ENCODE measurements at regions not wholly inside any gene's neighbourhood (a gene's known extent, or its start where the extent isn't known, plus 50 kb on each side); places are given as distances from the start of the nearest gene placed in this dataset.

DNA sequence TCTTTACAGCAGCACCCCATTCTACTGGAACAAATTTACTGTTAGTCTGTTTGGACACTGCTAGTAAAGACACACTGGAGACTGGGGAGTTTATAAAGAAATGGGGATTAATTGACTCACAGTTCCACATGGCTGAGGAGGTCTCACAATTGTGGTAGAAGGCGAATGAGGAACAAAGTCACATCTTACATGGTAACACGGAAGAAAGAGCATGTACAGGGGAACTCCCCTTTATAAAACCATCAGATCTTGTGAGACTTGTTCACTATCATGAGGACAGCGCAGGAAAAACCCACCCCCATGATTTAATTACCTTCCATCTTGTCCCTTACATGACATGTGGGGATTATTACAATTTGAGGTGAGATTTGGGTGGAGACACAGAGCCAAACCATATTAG is 1204.2 kb downstream of the SLITRK1 start:
- no peak for DNase-seq (ENCODE audit: low read depth)

DNA sequence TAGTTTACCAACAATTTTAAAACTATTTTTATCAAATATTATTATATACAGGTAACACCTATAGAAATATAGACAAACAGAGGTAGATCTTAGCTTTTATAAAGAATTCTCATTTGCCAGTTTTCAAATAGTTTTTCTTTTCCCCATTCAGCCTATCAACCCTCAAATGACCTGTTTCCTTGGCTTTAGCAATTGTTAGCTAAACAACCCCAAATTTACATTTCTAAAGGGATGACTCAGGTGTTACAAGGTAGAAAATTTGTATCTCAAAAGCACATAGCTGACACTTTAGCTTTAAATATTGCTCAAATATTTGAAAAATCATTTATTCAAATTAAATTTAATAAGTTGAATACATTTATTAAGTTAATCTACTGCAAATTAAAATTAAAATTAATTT is 1207.2 kb downstream of the SLITRK1 start:
- no peak for DNase-seq (ENCODE audit: low read depth)

DNA sequence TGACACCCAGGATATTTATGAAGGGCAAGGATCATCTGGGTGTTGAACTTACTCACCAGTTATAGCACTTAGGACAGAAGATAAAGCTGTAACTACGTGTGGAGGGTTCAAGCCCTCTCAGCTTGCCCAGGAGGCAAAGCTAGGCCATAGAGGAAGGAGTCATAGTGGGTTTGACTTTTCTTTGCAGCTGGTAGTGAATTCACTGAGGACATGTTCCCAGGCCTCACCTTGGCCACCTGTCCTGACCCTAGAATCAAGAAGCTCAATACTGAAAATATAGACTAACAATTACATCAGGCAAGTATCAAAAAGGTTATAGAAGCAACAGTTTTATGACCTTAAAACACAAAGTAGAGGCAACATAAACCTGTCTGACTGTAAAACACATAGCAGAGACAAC is 1207.7 kb downstream of the SLITRK1 start:
- DNase-seq (ENCODE audit: low read depth) = no peak

DNA sequence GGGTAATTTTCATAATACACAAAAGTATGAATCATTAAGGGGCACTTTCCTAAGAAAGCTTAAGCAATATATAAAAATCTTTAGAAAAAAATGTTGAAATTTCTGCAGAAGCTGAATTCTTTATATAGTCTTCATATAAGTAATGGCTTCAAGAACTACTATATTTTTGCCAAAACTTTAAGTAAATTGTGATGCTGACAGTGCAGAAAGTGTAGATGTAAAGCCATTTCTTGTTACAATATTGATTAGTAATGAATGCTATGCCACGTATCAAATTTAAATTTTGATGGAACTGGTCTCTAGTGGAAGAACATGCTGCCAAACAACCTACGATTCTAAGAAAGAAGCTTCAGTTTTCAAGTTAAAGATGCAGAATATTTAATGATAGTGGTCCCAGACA is 1210.0 kb downstream of the SLITRK1 start:
- no peak for DNase-seq (ENCODE audit: low read depth)

DNA sequence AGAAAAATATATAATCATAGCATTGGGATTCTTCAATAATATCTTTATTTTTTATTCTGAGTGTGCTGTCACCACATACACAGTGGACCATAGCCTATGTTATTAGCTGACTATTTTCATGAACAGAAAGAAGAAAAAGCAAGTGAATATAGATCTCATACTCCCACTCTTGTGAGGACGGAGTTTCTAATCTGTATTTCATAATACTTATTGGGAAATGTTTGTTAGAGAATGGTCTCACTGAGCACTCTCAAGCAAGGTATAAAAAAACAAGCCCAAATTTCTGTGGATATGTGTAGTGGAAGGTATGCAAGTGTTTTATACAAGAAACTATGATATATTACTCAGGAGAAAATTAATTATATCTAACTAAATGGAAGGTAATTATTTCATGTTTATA is 1218.1 kb downstream of the SLITRK1 start:
- DNase-seq (ENCODE audit: low read depth) = no peak

DNA sequence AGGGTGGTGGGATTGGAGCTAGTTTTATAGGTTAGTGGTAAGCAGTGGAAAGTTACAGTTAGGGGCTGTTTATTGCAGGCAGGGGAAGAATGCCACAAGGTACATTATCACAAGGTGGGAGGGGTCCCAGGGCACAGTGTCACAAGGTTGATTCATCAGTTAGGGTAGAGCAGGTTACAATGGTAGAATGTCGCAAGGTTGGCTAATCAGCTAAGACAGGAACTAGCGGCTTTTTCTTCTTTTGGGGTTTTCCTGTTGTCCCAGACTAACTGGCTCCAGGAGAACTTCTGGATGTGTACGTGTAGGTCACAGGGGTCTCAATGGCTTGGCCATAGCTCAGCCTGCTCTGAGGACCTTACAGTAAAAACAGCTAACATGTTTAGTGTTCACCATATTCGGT is 1221.1 kb downstream of the SLITRK1 start:
- no peak for DNase-seq (ENCODE audit: low read depth)

DNA sequence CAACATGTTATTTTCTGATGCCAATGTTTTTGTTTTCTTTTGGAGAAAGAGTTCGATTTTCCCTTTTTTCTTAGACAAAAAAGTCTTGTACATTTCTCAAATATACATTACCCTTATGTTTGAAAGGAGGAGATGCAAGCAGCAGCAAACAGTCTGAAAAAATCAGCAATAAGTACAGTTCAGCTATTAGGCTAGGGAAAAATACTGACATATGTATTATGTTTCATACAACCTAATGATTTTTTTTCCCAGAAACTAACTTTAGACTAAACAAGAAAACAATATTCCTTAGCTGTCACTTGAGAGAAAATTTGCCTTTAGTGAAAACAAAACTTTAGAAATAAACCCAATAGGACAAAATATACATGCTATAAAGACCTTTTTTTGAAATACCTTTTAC is 1223.5 kb downstream of the SLITRK1 start:
- DNase-seq (ENCODE audit: low read depth) = no peak

DNA sequence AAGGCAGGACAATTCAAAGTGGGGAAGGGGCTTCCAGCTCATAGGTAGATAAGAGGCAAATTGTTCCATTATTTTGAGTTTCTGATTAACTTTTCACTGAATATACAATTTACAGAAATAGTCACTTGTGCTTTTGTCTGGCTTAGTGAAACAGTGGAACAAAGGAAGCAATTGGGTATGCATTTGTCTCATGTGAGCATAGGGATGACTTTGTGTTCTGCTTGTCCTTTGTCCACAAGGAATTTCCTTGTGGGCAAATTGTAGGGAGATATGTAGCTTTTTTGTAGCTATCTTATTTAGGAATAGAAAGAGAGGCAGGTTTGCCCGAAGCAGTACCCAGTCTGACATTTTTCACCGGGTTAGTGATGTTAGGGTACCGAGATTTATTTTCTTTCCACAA is 1224.8 kb downstream of the SLITRK1 start:
- no peak for DNase-seq (ENCODE audit: low read depth)

DNA sequence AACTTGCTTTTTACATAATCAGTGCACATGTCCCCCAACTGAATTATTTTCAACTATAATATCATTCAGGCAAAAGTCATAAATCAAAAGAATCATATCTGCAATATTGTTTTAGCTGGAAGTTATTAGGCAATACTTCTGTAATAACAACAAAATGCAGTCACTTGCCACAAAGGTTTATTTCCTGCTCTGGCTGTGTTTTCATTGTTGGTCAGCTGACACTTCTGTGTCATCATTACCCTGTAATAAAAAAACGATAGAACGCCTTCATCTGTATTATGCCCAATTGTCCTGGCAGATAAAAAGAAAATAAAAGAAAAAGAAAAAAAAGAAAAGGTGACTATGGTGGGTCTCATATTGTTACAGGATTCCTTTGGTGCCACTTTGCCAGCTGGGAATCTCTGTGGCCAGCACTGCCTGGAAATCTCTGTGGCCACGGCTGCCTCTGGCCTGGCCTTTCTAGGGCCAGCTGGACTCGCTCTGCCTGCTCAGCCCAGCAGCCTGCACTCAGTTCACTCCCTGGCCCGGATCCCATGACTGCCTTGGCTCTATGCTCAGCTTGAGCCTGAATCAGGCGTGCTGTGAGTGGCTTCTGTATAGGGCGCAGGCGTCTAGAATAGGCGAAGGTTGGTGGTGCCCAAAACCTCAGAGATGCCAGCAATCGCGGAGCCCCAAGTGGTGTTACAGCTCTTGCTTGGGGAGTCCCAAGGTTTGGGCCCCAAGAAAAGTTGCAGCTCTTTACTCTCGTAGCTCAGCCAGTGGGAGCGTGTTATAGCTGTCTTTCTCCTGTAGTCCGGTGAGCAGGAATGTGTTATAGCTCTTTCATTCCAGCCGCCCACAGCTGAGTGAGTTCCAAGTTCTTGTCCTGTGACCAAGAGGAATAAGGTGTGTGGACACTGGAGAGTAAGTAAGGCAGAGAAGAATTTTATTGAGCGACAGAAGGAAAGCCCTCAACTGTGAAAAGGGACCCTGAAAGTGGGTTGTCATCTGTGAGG is 1227.1 kb downstream of the SLITRK1 start:
- no peak for DNase-seq (ENCODE audit: low read depth)

DNA sequence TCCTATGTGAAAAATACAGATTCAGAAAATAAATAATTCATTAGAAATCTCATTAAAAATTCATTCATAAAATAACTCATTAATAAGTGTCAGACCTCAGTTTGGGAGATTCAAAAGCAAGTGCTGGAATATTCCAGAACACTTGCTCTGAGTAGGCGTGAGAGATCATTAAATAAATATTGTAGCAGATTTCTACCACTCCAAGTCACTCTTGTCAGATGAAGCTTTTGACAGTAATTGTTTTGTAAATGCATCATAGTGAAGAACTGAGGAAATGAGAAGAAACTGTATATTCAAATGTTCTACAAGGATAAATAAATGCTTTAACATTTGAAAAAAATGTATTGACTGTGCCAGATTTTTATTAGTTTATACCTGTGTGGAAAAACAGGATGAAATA is 1228.1 kb downstream of the SLITRK1 start:
- DNase-seq (ENCODE audit: low read depth) = no peak

DNA sequence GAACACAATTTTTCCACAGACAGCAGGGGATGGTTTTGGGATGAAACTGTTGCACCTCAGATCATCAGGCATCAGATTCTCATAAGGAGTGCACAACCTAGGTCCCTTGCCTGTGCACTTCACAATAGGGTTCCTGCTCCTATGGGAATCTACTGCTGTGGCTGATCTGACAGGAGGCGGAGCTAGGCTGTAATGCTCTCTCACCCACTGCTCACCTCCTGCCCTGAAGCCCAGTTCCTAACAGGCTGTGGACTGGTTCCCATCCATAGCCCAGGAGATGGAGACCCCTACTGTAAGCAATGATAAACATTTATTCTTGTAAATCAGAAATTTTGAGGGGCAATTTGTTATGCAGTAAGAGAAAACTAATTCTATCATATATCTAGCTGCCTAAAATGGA is 1234.7 kb downstream of the SLITRK1 start:
- DNase-seq (ENCODE audit: low read depth) = no peak

DNA sequence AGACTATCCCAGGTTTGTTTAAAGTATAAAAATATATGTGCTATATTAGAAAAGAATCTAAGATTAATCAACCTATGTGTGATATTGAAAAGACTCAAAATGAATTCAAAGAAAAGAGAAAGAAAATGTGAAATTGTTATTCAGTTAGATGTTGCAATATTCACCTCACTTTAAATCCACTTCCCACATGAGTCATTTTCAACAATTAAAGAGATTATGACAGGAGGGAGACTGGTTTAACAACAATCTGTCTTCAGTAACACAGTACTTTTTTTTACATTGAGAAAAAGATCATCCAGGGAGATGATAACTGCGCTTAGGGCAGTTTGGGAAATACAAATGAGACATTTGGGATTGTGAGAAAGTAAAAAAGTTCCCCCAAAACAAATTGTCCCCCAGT is 1246.2 kb downstream of the SLITRK1 start:
- no peak for DNase-seq (ENCODE audit: low read depth)

DNA sequence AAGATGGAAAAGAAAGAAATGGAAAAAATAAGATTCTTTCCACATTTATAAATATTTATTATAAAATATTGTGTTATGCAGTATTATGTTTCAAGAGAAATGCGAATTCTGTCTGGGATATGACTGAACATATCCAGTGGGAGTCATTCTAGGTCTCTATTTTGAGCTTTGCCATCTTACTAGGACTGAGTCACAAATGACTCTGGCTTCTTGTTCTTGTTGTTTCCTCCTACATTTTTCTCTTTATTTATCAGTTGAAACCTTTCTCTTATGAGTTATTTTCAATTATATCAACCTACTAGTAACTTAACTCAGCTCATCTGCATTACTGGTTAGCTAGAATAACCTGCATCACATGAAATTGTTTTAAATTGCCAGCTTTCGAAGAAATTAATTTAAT is 1247.3 kb downstream of the SLITRK1 start:
- no peak for DNase-seq (ENCODE audit: low read depth)

DNA sequence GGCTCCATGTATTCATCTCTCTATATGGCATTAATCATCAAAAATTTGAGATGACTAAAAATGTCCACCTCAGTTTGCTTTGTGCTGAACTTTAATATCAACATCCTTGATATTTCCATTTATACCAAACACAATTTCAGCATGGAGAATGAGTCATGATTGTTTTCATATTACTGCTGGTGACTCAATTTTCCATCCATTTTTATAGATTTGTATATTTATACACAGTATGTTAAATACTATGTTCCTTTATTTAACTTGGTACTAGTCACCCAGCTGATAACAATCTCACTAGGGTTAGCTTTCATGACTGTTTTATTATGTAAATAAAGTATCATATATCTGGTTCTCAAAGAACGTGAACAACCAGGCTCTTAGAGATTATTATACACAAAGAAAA is 1255.1 kb downstream of the SLITRK1 start:
- no peak for DNase-seq (ENCODE audit: low read depth)

DNA sequence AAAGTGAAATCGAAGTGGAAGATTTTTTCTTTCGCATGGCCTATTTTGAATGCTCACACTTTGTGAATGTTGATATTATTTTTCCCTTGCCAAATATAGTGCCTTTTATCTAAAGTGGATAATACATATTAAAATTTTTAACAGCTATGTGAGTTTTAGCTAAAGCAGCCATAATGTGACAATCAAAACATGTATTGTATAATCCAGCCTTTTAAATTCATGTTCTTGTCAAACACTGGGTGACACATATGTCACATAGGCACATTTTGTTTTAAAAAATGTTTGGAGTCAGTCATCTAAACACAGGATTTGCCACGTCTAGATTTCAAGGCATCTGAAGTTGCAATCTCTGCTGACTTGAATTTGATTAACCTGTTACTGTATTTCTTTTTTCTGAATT is 1256.6 kb downstream of the SLITRK1 start:
- DNase-seq (ENCODE audit: low read depth) = no peak

DNA sequence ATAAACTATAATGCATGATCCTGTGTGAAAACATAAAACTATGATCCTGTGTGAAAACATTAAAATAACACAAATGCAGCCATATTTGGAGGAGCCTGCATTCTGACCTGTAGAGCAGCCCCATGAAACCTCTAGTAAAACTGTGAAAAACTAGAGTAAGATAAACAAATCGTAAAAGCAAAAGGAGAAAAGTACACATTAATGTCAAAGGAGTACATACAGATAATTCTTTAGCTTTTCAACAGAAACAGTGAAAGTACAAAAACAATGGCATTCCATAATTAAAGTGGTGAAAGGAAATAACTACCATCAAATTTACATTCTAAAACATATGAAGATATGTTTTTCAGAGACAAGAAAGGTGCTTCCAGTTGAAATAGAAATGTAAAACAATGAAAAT is 1267.2 kb downstream of the SLITRK1 start:
- no peak for DNase-seq (ENCODE audit: low read depth)

DNA sequence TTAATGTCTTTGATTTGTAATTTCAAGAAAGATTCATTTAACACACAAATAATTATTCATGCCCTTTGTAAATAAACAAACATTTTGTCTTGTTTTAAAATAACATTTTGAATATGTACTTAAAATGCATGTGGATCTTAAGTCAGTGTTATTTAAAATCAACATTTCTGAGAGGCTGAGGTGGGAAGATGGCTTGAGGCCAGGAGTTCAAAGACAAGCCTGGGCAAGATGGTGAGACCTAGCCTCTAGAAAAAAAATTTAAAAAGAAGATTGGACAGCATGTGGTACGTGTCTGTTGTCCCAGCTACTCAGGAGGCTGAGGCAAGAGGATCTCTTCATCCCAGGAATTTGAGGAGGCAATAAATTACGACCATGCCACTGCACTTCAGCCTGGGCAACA is 1268.2 kb downstream of the SLITRK1 start:
- DNase-seq (ENCODE audit: low read depth) = no peak

DNA sequence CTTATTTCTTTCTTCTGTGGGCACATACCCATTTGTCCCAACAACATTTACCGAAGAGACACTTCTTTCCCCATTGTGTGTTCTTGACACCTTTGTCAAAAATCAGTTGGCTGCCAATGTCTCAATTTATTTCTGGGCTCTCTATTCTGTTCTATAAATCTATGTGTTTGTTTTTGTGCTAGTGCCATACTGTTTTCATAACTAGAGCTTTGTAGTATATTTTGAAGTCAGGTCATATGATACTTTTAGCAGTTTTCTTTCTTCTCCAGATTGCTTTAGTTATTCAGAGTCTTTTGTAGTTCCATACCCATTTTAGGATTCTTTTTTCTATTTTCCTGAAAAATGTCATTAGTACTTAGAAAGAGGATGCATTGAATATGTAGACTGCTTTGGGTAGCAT is 1276.3 kb downstream of the SLITRK1 start:
- no peak for DNase-seq (ENCODE audit: low read depth)

DNA sequence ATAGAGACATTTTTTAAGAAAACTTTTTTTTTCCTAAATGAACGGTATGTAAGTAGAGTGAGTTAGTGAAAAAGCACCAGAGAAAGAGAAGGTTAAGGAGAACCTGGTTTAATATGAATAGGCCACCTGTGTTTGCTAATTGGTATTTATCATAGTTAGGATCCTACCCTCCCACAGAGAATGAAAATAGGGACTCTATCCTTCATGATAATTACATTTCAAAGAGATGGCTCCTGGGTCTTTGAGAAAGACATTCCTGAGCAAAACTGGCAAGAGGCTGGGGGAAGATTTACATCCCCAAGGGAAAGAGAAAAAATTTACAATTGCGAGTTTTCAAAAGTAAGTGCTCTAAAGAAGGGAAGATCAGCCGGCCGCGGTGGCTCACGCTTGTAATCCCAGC is 1284.5 kb downstream of the SLITRK1 start:
- DNase-seq (ENCODE audit: low read depth) = no peak

DNA sequence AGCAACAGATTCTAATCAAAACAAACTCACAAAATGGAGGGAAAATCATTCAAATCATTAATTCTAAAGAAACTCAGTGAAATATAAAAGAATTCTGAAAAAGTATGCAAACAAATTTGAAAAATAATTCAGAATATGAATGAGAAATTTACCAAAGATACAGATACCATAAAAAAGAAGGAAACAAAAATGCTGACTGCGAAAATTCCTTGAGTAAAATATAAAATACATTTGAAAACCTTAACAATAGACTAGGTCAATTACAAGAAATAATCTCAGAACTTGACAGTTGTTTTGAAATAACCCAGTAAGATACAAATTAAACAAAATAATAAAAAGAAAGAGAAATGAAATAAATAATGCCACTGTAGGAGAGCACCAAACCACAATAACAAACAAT is 1289.0 kb downstream of the SLITRK1 start:
- DNase-seq (ENCODE audit: low read depth) = no peak

DNA sequence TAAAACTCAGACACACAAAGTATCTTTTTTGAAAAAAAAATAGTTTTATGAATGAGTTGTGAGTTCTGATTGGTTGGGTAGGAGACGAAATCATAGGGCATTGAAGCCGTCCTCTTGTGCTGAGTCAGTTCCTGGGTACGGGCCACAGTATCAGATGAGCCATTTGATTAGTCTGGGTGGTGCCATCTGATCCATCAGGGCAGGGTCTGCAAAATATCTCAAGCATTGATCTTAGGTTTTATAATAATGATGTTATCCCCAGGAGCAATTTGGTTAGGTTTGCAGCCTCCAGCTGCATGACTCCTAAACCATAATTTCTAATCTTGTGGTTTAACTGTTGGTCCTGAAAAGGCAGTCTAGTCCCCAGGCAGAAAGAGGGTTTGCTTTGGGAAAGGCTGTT is 1310.6 kb downstream of the SLITRK1 start:
- DNase-seq (ENCODE audit: low read depth) = no peak

DNA sequence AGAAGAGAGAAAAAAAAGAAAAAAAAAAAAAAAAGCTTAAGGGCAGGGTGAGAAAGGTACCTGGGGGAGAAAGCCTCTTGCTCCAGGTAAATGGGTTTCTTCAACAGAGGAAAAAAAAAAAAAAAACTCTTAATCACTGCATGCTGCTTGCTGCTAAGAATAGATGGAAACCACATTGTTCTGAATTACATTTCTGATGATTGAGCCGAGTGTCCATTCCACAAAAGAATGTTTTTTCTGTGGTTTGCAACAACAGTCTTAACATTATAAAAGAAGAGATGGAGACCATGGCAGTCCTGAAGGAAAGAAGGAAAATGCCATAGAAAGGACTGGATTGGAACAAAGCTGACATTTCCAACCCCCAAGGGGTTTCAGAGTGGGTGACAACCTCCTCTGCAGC is 1312.7 kb downstream of the SLITRK1 start:
- DNase-seq (ENCODE audit: low read depth) = no peak

DNA sequence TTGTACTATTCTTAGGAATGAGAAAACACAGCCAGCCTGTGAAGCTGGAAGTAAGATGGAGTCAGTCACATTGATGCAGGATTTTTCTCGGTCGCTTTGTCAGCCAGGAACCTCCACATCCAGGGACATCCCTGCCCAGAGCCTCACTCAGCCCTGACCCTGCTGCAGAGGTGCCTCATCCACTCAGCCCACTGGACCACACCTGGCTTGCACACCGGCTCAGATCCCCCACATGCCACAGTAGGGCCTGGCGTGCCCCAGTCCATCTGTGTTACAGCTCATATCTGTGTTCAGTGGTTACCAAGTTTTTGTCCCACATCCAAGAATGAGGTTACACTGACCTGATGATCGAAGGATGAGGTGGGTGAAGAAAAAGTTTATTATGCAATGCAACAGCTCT is 1315.4 kb downstream of the SLITRK1 start:
- no peak for DNase-seq (ENCODE audit: low read depth)

DNA sequence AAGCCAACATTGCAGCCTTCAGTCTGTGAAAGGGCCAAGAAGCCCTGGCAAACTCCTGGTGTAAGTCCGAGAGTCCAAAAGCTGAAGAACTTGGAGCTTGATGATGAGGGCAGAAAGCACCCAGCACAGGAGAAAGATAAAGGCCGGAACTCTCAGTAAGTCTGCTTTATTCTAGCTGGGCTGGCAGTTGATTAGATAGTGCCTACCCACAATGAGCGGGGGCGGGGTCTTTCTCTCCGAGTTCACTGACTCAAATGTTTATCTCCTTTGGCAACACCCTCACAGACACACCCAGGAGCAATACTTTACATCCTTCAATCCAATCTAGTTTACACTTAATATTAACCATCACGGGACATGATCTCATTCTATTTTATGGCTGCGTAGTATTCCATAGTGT is 1317.1 kb downstream of the SLITRK1 start:
- no peak for DNase-seq (ENCODE audit: low read depth)
